ENCODE measurements at regions not wholly inside any gene's neighbourhood (a gene's known extent, or its start where the extent isn't known, plus 50 kb on each side); places are given as distances from the start of the nearest gene placed in this dataset.
A peak's percentile ranks its signal among the peaks of the same experiment; 100 is the strongest.

GRCh38 chr20:17848249-17849048 is 120.1 kb downstream of the SNX5 start (continued):
- TF ChIP-seq MNT (IDR thresholded peaks at IDR 0.05) = no peak
- no peak for TF ChIP-seq ZNF569 (CRISPR knock-in tag; IDR thresholded peaks at IDR 0.05; ENCODE audit: borderline replicate concordance)
- 0 out of 2 replicates have a peak, but pooled peaks have one; percentile 20 for TF ChIP-seq ZNF713 (CRISPR knock-in tag; IDR thresholded peaks at IDR 0.05)
- no peak for TF ChIP-seq CEBPB (IDR thresholded peaks at IDR 0.05; ENCODE audit: borderline replicate concordance, low read depth, low read length)
- TF ChIP-seq ZNF263 (CRISPR knock-in tag; IDR thresholded peaks at IDR 0.05) = no peak
- TF ChIP-seq ZGPAT (CRISPR knock-in tag; IDR thresholded peaks at IDR 0.05) = no peak
- TF ChIP-seq NR2F6 (IDR thresholded peaks at IDR 0.05) = no peak
- TF ChIP-seq NR2F6 (CRISPR knock-in tag; IDR thresholded peaks at IDR 0.05) = no peak
- no peak; the same call in 1 of the 2 replicates for TF ChIP-seq RCOR2 (CRISPR knock-in tag; IDR thresholded peaks at IDR 0.05)
- TF ChIP-seq STAT5B (CRISPR knock-in tag; IDR thresholded peaks at IDR 0.05) = no peak
- peak; percentile 66 for TF ChIP-seq ZNF687 (CRISPR knock-in tag; IDR thresholded peaks at IDR 0.05)
- no peak for TF ChIP-seq ZNF639 (CRISPR knock-in tag; conservative IDR thresholded peaks at IDR 0.05)
- TF ChIP-seq ZNF567 (CRISPR knock-in tag; IDR thresholded peaks at IDR 0.05; ENCODE audit: borderline replicate concordance) = no peak
- no peak for TF ChIP-seq ZNF468 (CRISPR knock-in tag; IDR thresholded peaks at IDR 0.05)
- no peak for TF ChIP-seq ZNF619 (CRISPR knock-in tag; IDR thresholded peaks at IDR 0.05)
- peak; percentile 64 for TF ChIP-seq ZNF883 (CRISPR knock-in tag; IDR thresholded peaks at IDR 0.05; ENCODE audit: not compliant biosample characterization)
- no peak for TF ChIP-seq ZFAT (CRISPR knock-in tag; conservative IDR thresholded peaks at IDR 0.05)
- TF ChIP-seq SOX5 (CRISPR knock-in tag; IDR thresholded peaks at IDR 0.05; ENCODE audit: borderline replicate concordance) = no peak
- TF ChIP-seq ZFP36L1 (CRISPR knock-in tag; IDR thresholded peaks at IDR 0.05) = no peak
- TF ChIP-seq HNF4A (CRISPR knock-in tag; IDR thresholded peaks at IDR 0.05) = peak; percentile 24; the same call in 1 of the 2 replicates
- TF ChIP-seq ZNF772 (CRISPR knock-in tag; IDR thresholded peaks at IDR 0.05) = 0 out of 2 replicates have a peak, but pooled peaks have one; percentile 30
- no peak for TF ChIP-seq ZBTB8A (CRISPR knock-in tag; IDR thresholded peaks at IDR 0.05; ENCODE audit: borderline replicate concordance, low read depth)
- no peak for TF ChIP-seq ISX (CRISPR knock-in tag; conservative IDR thresholded peaks at IDR 0.05)

Measured in HepG2 (cell line).